ENCODE measurements at regions not wholly inside any gene's neighbourhood (a gene's known extent, or its start where the extent isn't known, plus 50 kb on each side); places are given as distances from the start of the nearest gene placed in this dataset.
"Not testable (repeated sequence)": the region's sequence is repeated elsewhere in the genome, so short reads cannot be mapped to it uniquely, and the experiment has no call there.

GRCh38 chr1:194846488-194846887, 1660.1 kb upstream of the B3GALT2 start:
- Mint-ChIP-seq H3K4me1 (ENCODE audit: low read depth, unreplicated experiment) (no peaks in the 10 kb centered on the region), H3K36me3 (ENCODE audit: unreplicated experiment) (no peaks in the 10 kb centered on the region), H3K27me3 (ENCODE audit: unreplicated experiment) (no peaks in the 10 kb centered on the region), H3K9me3 (ENCODE audit: unreplicated experiment) (no peaks in the 10 kb centered on the region), H3K4me3 (ENCODE audit: unreplicated experiment) (no peak overlapping the region), H3K27ac (ENCODE audit: unreplicated experiment) (no peak overlapping the region)
- DNase-seq, result no peak
- TF ChIP-seq, protein P1, sequence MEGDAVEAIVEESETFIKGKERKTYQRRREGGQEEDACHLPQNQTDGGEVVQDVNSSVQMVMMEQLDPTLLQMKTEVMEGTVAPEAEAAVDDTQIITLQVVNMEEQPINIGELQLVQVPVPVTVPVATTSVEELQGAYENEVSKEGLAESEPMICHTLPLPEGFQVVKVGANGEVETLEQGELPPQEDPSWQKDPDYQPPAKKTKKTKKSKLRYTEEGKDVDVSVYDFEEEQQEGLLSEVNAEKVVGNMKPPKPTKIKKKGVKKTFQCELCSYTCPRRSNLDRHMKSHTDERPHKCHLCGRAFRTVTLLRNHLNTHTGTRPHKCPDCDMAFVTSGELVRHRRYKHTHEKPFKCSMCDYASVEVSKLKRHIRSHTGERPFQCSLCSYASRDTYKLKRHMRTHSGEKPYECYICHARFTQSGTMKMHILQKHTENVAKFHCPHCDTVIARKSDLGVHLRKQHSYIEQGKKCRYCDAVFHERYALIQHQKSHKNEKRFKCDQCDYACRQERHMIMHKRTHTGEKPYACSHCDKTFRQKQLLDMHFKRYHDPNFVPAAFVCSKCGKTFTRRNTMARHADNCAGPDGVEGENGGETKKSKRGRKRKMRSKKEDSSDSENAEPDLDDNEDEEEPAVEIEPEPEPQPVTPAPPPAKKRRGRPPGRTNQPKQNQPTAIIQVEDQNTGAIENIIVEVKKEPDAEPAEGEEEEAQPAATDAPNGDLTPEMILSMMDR (IDR thresholded peaks at IDR 0.05; ENCODE audit: partially characterized antibody, unreplicated experiment), result no peak

GRCh38 chr1:194843077-194843476, 1656.7 kb upstream of the B3GALT2 start:
- no peaks in the 10 kb centered on the region for H3K27me3 Mint-ChIP-seq (ENCODE audit: unreplicated experiment)
- H3K36me3 Mint-ChIP-seq (ENCODE audit: unreplicated experiment), result no peaks in the 10 kb centered on the region
- no peak overlapping the region for H3K4me3 Mint-ChIP-seq (ENCODE audit: unreplicated experiment)
- H3K27ac Mint-ChIP-seq (ENCODE audit: unreplicated experiment), result no peak overlapping the region
- H3K9me3 Mint-ChIP-seq (ENCODE audit: unreplicated experiment), result no peaks in the 10 kb centered on the region
- DNase-seq, result no peak
- H3K4me1 Mint-ChIP-seq (ENCODE audit: low read depth, unreplicated experiment), result no peaks in the 10 kb centered on the region
- TF ChIP-seq, protein P1 (IDR thresholded peaks at IDR 0.05; ENCODE audit: partially characterized antibody, unreplicated experiment), result no peak

- no peak for DNase-seq
- Mint-ChIP-seq H3K27me3 (ENCODE audit: unreplicated experiment) (no peaks in the 10 kb centered on the region), H3K9me3 (ENCODE audit: unreplicated experiment) (no peaks in the 10 kb centered on the region), H3K4me3 (ENCODE audit: unreplicated experiment) (no peak overlapping the region), H3K4me1 (ENCODE audit: low read depth, unreplicated experiment) (no peaks in the 10 kb centered on the region), H3K36me3 (ENCODE audit: unreplicated experiment) (no peaks in the 10 kb centered on the region), H3K27ac (ENCODE audit: unreplicated experiment) (no peak overlapping the region)
- TF ChIP-seq, protein P1 (IDR thresholded peaks at IDR 0.05; ENCODE audit: partially characterized antibody, unreplicated experiment), result no peak
These were observed 1646.7 kb upstream of the B3GALT2 start for GRCh38 chr1:194833111-194833510.

GRCh38 chr1:194831595-194831994, 1645.2 kb upstream of the B3GALT2 start:
- not testable (repeated sequence) for H3K4me1 Mint-ChIP-seq (ENCODE audit: low read depth, unreplicated experiment)

GRCh38 chr1:194830387-194830786, 1644.0 kb upstream of the B3GALT2 start:
- Mint-ChIP-seq H3K4me3 (ENCODE audit: unreplicated experiment) (no peak overlapping the region), H3K27ac (ENCODE audit: unreplicated experiment) (no peak overlapping the region), H3K4me1 (ENCODE audit: low read depth, unreplicated experiment) (no peaks in the 10 kb centered on the region), H3K9me3 (ENCODE audit: unreplicated experiment) (no peaks in the 10 kb centered on the region), H3K36me3 (ENCODE audit: unreplicated experiment) (no peaks in the 10 kb centered on the region), H3K27me3 (ENCODE audit: unreplicated experiment) (no peaks in the 10 kb centered on the region)
- no peak for DNase-seq
- TF ChIP-seq, protein P1 (IDR thresholded peaks at IDR 0.05; ENCODE audit: partially characterized antibody, unreplicated experiment), result no peak

More at GRCh38 chr1:194831595-194831994, 1645.2 kb upstream of the B3GALT2 start:
- DNase-seq; H3K27me3 Mint-ChIP-seq (ENCODE audit: unreplicated experiment); H3K36me3 Mint-ChIP-seq (ENCODE audit: unreplicated experiment); H3K4me3 Mint-ChIP-seq (ENCODE audit: unreplicated experiment); H3K27ac Mint-ChIP-seq (ENCODE audit: unreplicated experiment); H3K9me3 Mint-ChIP-seq (ENCODE audit: unreplicated experiment): not testable (repeated sequence)

GRCh38 chr1:194829492-194829891, 1643.1 kb upstream of the B3GALT2 start:
- no peaks in the 10 kb centered on the region for H3K27me3 Mint-ChIP-seq (ENCODE audit: unreplicated experiment)
- H3K4me1 Mint-ChIP-seq (ENCODE audit: low read depth, unreplicated experiment), result no peaks in the 10 kb centered on the region
- H3K4me3 Mint-ChIP-seq (ENCODE audit: unreplicated experiment), result no peak overlapping the region
- DNase-seq, result no peak
- H3K9me3 Mint-ChIP-seq (ENCODE audit: unreplicated experiment), result no peaks in the 10 kb centered on the region
- H3K36me3 Mint-ChIP-seq (ENCODE audit: unreplicated experiment), result no peaks in the 10 kb centered on the region
- TF ChIP-seq, protein P1 (IDR thresholded peaks at IDR 0.05; ENCODE audit: partially characterized antibody, unreplicated experiment), result no peak
- no peak overlapping the region for H3K27ac Mint-ChIP-seq (ENCODE audit: unreplicated experiment)
